ENCODE measurements at regions not wholly inside any gene's neighbourhood (a gene's known extent, or its start where the extent isn't known, plus 50 kb on each side); places are given as distances from the start of the nearest gene placed in this dataset.

- Histone ChIP-seq H3K9ac (ENCODE audit: insufficient read depth in 1 of 2, low read length in 2 of 2) (no peak overlapping the region), H3K27me3 (ENCODE audit: control insufficient read depth in 3 of 3, insufficient read depth in 3 of 3, low read length in 2 of 3) (peaks cover 0 to 15% (median 0%) of the 10 kb centered on the region in 3 donors), H3K9me3 (ENCODE audit: control insufficient read depth in 4 of 4, insufficient read depth in 3 of 4, low read length in 3 of 4) (no peaks in the 10 kb centered on the region), H3K4me3 (no peak overlapping the region), H3K36me3 (ENCODE audit: control insufficient read depth in 4 of 4, insufficient read depth in 4 of 4, low read length in 4 of 4) (no peaks in the 10 kb centered on the region), H3K4me1 (ENCODE audit: control insufficient read depth in 5 of 5, insufficient read depth in 5 of 5, low read length in 5 of 5) (peaks cover 0 to 2% (median 0%) of the 10 kb centered on the region in 5 donors), H3K27ac (ENCODE audit: low read depth in 1 of 2, low read length in 1 of 2) (no peak overlapping the region)
- TF ChIP-seq CTCF (IDR thresholded peaks at IDR 0.05; ENCODE audit: control extremely low read depth, extremely low read depth), result no peak
- no peak for DNase-seq
- 72 to 75% methylated on average over 13 of the region's 13 CpGs for WGBS, 2 donors
- no peak for ATAC-seq (ENCODE audit: insufficient read depth, low FRiP score)
These were observed 84.2 kb downstream of the ZNF280B start for GRCh38 chr22:22424210-22424800.

- ATAC-seq (ENCODE audit: insufficient read depth, low FRiP score) (no peak), DNase-seq (no peak)
- Histone ChIP-seq H3K36me3 (ENCODE audit: control insufficient read depth in 4 of 4, insufficient read depth in 4 of 4, low read length in 4 of 4) (no peaks in the 10 kb centered on the region), H3K9ac (ENCODE audit: insufficient read depth in 1 of 2, low read length in 2 of 2) (no peak overlapping the region), H3K4me1 (ENCODE audit: control insufficient read depth in 5 of 5, insufficient read depth in 5 of 5, low read length in 5 of 5) (peaks cover 0 to 8% (median 0%) of the 10 kb centered on the region in 5 donors), H3K27ac (ENCODE audit: low read depth in 1 of 2, low read length in 1 of 2) (no peak overlapping the region), H3K4me3 (no peak overlapping the region), H3K9me3 (ENCODE audit: control insufficient read depth in 4 of 4, insufficient read depth in 3 of 4, low read length in 3 of 4) (no peaks in the 10 kb centered on the region), H3K27me3 (ENCODE audit: control insufficient read depth in 3 of 3, insufficient read depth in 3 of 3, low read length in 2 of 3) (peaks cover 0 to 15% (median 0%) of the 10 kb centered on the region in 3 donors)
- TF ChIP-seq CTCF (IDR thresholded peaks at IDR 0.05; ENCODE audit: control extremely low read depth, extremely low read depth), result no peak
- WGBS, 2 donors, result 85 to 92% methylated on average over 3 of the region's 3 CpGs
These were observed 83.6 kb downstream of the ZNF280B start for GRCh38 chr22:22424956-22425355.

- WGBS, 2 donors, result 72 to 88% methylated on average over 1 of the region's 1 CpG
- Histone ChIP-seq H3K4me3 (no peak overlapping the region), H3K9ac (ENCODE audit: insufficient read depth in 1 of 2, low read length in 2 of 2) (no peak overlapping the region), H3K27ac (ENCODE audit: low read depth in 1 of 2, low read length in 1 of 2) (no peak overlapping the region), H3K4me1 (ENCODE audit: control insufficient read depth in 5 of 5, insufficient read depth in 5 of 5, low read length in 5 of 5) (peaks cover 0 to 12% (median 0%) of the 10 kb centered on the region in 5 donors), H3K36me3 (ENCODE audit: control insufficient read depth in 4 of 4, insufficient read depth in 4 of 4, low read length in 4 of 4) (no peaks in the 10 kb centered on the region), H3K27me3 (ENCODE audit: control insufficient read depth in 3 of 3, insufficient read depth in 3 of 3, low read length in 2 of 3) (peaks cover 0 to 12% (median 0%) of the 10 kb centered on the region in 3 donors), H3K9me3 (ENCODE audit: control insufficient read depth in 4 of 4, insufficient read depth in 3 of 4, low read length in 3 of 4) (no peaks in the 10 kb centered on the region)
- no peak for ATAC-seq (ENCODE audit: insufficient read depth, low FRiP score)
- DNase-seq, result no peak
- TF ChIP-seq CTCF (IDR thresholded peaks at IDR 0.05; ENCODE audit: control extremely low read depth, extremely low read depth), result no peak
These were observed 83.2 kb downstream of the ZNF280B start for GRCh38 chr22:22425356-22425755.
